GM23248 (cell line): ENCODE measurements at regions not wholly inside any gene's neighbourhood (a gene's known extent, or its start where the extent isn't known, plus 50 kb on each side); places are given as distances from the start of the nearest gene placed in this dataset.

Experiments used
- EZH2 ChIP-seq: fragments of 200-600 bp; sonication (generic); IDR thresholded peaks from 2 replicates; pipeline ENCODE4 v1.6.1; 2018; ENCODE audit warnings: antibody characterized with exemption, mild to moderate bottlenecking; ENCODE audit not compliant: insufficient read depth, poor library complexity, severe bottlenecking
- EZH2phosphoT487 ChIP-seq: fragments of 200-600 bp; sonication (generic); IDR thresholded peaks from 2 replicates; pipeline ENCODE4 v1.6.1; 2018; ENCODE audit warnings: antibody characterized with exemption, moderate library complexity, mild to moderate bottlenecking, low read depth; ENCODE audit not compliant: insufficient read depth

- no peak for TF ChIP-seq EZH2
- no peak for TF ChIP-seq EZH2phosphoT487
These were observed 245.9 kb upstream of the GIMD1 start for GRCh38 chr4:106614441-106614840.
